Testis (tissue), 2 donors: ENCODE measurements at regions not wholly inside any gene's neighbourhood (a gene's known extent, or its start where the extent isn't known, plus 50 kb on each side); places are given as distances from the start of the nearest gene placed in this dataset.

Source experiments
- DNase-seq: peaks from one replicate; pipeline ENCODE4 v3.0.0-alpha.2; 2019
- H3K27ac ChIP-seq, 2 donors: fragments of 200-600 bp; sonication (generic); one replicate each; pipeline ENCODE4 v1.5.1; 2019
- H3K27me3 ChIP-seq: fragments of 200-600 bp; sonication (generic); one replicate; pipeline ENCODE4 v1.5.1; 2019
- H3K36me3 ChIP-seq: fragments of 200-600 bp; sonication (generic); one replicate; pipeline ENCODE4 v1.5.1; 2017; ENCODE audit warnings: low read depth; ENCODE audit errors: missing control alignments
- H3K4me1 ChIP-seq: fragments of 200-600 bp; sonication (generic); one replicate; pipeline ENCODE4 v1.5.1; 2019
- H3K4me3 ChIP-seq, 2 donors: fragments of 200-600 bp; sonication (generic); one replicate each; pipeline ENCODE4 v1.5.1; 2017 to 2019
- H3K9me3 ChIP-seq: fragments of 200-600 bp; sonication (generic); one replicate; pipeline ENCODE4 v1.5.1; 2017
- POLR2A ChIP-seq: fragments of 450-650 bp; IDR thresholded peaks from one replicate; pipeline ENCODE4 v1.6.1; 2017; ENCODE audit warnings: antibody characterized with exemption, mild to moderate bottlenecking, moderate library complexity
- WGBS, 2 donors: methylation state at CpG; one replicate each; pipeline ENCODE4 v1.1.5; 2018; 5-methylcytosine and 5-hydroxymethylcytosine counted together
- intact Hi-C: fragments of 100-400 bp; cut with DNase I; formaldehyde crosslinking; loops from one replicate; pipeline ENCODE4 v1.15.1; 2023; ENCODE audit warnings: low total_unique reads
- TF ChIP-seq, protein P1 (sequence below), 3 experiments: fragments of 450-650 bp in 2 of 3; fragments of 200-600 bp in 1 of 3; sonication (generic) in 1 of 3; IDR thresholded peaks; one replicate each; pipeline ENCODE4 v1.5.1; 2016 to 2019; ENCODE audit warnings: antibody characterized with exemption in 3 of 3, mild to moderate bottlenecking in 2 of 3, moderate library complexity in 1 of 3

DNA sequence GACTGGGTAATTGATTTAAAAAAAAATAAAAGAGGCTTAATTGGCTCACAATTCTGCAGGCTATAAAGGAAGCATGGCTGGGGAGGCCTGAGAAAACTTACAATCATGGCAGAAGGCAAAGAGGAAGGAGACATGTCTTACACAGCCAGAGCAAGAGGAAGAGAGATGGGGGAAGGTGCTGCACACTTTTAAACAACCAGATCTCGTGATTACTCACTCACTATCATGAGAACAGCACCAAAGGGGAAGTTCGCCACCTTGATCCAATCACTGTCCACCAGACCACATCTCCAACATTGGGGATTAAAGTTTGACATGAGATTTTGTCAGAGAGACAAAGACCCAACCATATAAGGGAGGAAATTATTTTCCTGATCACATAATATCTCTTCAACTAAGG is 138.8 kb upstream of the NR4A3 start:
- Histone ChIP-seq H3K4me1 (no peaks in the 10 kb centered on the region), H3K36me3 (no peaks in the 10 kb centered on the region), H3K9me3 (no peaks in the 10 kb centered on the region), H3K27ac (no peak overlapping the region), H3K4me3 (no peak overlapping the region), H3K27me3 (no peaks in the 10 kb centered on the region)
- 80 to 86% methylated on average over 2 of the region's 2 CpGs for WGBS, 2 donors
- TF ChIP-seq POLR2A: no peak
- TF ChIP-seq, protein P1, sequence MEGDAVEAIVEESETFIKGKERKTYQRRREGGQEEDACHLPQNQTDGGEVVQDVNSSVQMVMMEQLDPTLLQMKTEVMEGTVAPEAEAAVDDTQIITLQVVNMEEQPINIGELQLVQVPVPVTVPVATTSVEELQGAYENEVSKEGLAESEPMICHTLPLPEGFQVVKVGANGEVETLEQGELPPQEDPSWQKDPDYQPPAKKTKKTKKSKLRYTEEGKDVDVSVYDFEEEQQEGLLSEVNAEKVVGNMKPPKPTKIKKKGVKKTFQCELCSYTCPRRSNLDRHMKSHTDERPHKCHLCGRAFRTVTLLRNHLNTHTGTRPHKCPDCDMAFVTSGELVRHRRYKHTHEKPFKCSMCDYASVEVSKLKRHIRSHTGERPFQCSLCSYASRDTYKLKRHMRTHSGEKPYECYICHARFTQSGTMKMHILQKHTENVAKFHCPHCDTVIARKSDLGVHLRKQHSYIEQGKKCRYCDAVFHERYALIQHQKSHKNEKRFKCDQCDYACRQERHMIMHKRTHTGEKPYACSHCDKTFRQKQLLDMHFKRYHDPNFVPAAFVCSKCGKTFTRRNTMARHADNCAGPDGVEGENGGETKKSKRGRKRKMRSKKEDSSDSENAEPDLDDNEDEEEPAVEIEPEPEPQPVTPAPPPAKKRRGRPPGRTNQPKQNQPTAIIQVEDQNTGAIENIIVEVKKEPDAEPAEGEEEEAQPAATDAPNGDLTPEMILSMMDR (IDR thresholded peaks at IDR 0.05): no peak
- DNase-seq: no peak
- intact Hi-C loops: no loop called here

DNA sequence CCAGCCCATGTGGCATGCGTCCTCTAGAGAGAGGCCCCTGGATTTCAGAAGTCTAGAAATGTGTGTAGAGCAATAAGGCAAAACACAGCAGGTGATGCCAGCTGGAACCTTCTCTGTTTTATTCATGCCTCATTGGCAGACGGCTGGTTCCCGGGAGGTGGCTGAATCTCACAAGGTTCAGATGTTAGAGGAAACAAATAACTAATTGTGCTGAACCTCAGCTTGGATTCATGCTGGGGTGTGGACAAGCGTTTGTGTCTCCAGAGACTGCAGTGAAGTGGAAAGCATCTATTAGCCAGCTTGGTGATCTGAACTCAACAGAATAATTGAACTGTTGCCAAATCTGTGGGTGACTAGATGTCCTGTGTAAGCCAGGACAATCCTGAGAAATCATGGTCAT is 131.1 kb upstream of the NR4A3 start:
- no peak overlapping the region for H3K4me3 ChIP-seq
- DNase-seq: no peak
- H3K9me3 ChIP-seq: no peaks in the 10 kb centered on the region
- H3K4me1 ChIP-seq: no peaks in the 10 kb centered on the region
- H3K27ac ChIP-seq: no peak overlapping the region
- 60 to 69% methylated on average over 4 of the region's 4 CpGs for WGBS, 2 donors
- H3K36me3 ChIP-seq: no peaks in the 10 kb centered on the region
- H3K27me3 ChIP-seq: no peaks in the 10 kb centered on the region
- intact Hi-C loops: no loop called here
- TF ChIP-seq, protein P1 (IDR thresholded peaks at IDR 0.05): no peak
- no peak for TF ChIP-seq POLR2A

DNA sequence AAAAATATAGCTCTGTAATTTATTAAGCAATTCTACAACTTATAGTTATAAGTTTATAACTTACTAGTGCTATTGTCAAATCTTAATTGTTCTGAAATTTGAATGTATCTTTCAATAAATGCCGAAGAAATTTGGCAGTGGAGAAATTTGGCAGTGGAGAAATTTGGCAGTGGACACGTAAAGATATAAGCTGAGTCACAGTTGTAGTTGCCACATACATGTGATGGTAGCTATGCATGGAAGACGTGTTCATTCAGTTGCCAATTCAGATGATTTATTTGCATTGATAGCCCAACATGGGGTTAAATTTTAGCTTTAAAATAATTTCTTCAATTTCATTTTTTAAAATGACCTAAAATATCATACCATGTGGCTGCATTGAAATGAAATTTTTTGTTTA is 127.8 kb upstream of the NR4A3 start:
- DNase-seq: no peak
- no peak overlapping the region for H3K27ac ChIP-seq
- intact Hi-C loops: no loop called here
- WGBS, 2 donors: 85 to 93% methylated on average over 3 of the region's 3 CpGs
- no peaks in the 10 kb centered on the region for H3K9me3 ChIP-seq
- H3K27me3 ChIP-seq: no peaks in the 10 kb centered on the region
- no peaks in the 10 kb centered on the region for H3K4me1 ChIP-seq
- no peak overlapping the region for H3K4me3 ChIP-seq
- no peaks in the 10 kb centered on the region for H3K36me3 ChIP-seq
- no peak for TF ChIP-seq POLR2A
- TF ChIP-seq, protein P1 (IDR thresholded peaks at IDR 0.05): no peak

DNA sequence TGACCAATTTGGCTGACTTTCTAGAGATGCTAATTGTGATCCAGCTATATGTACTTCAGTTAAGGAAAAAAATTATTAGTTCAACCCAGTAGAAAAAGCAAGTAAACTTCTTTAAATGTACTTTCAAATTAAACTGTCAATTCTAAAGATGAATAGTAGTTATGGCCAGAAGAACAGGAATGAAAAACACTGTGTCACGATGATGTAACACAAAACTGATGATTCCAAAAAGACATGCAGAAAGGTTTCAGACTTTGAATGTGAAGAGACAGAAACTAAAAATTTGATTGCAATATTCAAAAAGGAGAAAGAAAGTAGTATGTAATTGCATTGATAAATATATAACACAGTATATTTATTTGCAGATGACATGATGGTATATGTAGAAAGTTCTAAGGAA is 127.3 kb upstream of the NR4A3 start:
- 91 to 96% methylated on average over 1 of the region's 1 CpG for WGBS, 2 donors

DNA sequence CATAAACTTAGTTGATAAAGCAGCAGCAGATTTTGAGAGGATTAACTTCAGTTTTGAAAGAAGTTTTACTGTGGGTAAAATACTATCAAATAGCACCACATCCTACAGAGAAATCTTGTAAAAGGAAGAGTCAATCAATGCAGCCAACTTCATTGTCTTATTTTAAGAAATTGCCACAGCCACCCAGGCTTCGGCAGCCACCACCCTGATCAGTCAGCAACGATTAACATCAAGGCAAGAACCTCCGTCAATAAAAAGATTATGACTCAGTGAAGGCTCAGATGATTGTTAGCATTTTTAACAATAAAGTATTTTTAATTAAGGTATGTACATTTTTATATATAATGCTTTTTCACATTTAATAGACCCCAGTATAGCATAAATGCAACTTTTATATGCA is 122.3 kb upstream of the NR4A3 start:
- WGBS, 2 donors: 92 to 95% methylated on average over 3 of the region's 3 CpGs
- TF ChIP-seq POLR2A: no peak
- TF ChIP-seq, protein P1 (IDR thresholded peaks at IDR 0.05): no peak
- no peaks in the 10 kb centered on the region for H3K4me1 ChIP-seq
- no peak overlapping the region for H3K4me3 ChIP-seq
- no peaks in the 10 kb centered on the region for H3K36me3 ChIP-seq
- no peaks in the 10 kb centered on the region for H3K27me3 ChIP-seq
- intact Hi-C loops: no loop called here
- H3K27ac ChIP-seq: no peak overlapping the region
- H3K9me3 ChIP-seq: no peaks in the 10 kb centered on the region
- no peak for DNase-seq

More for the DNA sequence above, 127.3 kb upstream of the NR4A3 start:
- DNase-seq: no peak
- Histone ChIP-seq H3K36me3 (no peaks in the 10 kb centered on the region), H3K9me3 (no peaks in the 10 kb centered on the region), H3K4me3 (no peak overlapping the region), H3K27me3 (no peaks in the 10 kb centered on the region), H3K27ac (no peak overlapping the region), H3K4me1 (no peaks in the 10 kb centered on the region)
- intact Hi-C loops: no loop called here
- TF ChIP-seq POLR2A: no peak
- TF ChIP-seq, protein P1 (IDR thresholded peaks at IDR 0.05): no peak
